GM12878 (cell line): ENCODE measurements at regions not wholly inside any gene's neighbourhood (a gene's known extent, or its start where the extent isn't known, plus 50 kb on each side); places are given as distances from the start of the nearest gene placed in this dataset.

ENCODE experiments used
- ATAC-seq: fragments of 200-7000 bp; cut with Tn5 transposase; 3 replicates; pipeline ENCODE4 v1.9.1; 2020; ENCODE audit warnings: mild to moderate bottlenecking, moderate library complexity
- BruUV-seq: library from RNA; stranded (reverse); fragments of 400-500 nt; replicated peaks from 2 replicates; lab custom pipeline; 2021; lab: Mats Ljungman, UMichigan
- CTCF ChIA-PET: fragments of 300-600 bp; sonication (Branson Sonifier 250); formaldehyde crosslinking; extraction: SDS; loops from one replicate; lab custom pipeline; 2021; ENCODE audit warnings: inconsistent platforms; lab: Yijun Ruan, JAX
- POLR2A ChIA-PET: fragments of 350-600 bp; formaldehyde crosslinking; extraction: SDS; loops from one replicate; lab custom pipeline; 2021; ENCODE audit warnings: inconsistent platforms; lab: Charles Lee
- RAD21 ChIA-PET: fragments of 300-600 bp; sonication (Branson Sonifier 250); formaldehyde crosslinking; loops from one replicate; lab custom pipeline; 2023; ENCODE audit warnings: antibody characterized with exemption; ENCODE audit not compliant: unreplicated experiment; lab: Charles Lee
- SMC1A ChIA-PET: fragments of 300-600 bp; sonication (Branson Sonifier 250); formaldehyde crosslinking; loops from one replicate; lab custom pipeline; 2023; ENCODE audit not compliant: unreplicated experiment, uncharacterized antibody; lab: Charles Lee
- DNase-seq: peaks from one replicate; pipeline ENCODE4 v3.0.0-alpha.2; 2011; ENCODE audit warnings: low read depth, low spot score
- FAIRE-seq: peaks from 3 replicates; lab custom pipeline; 2011; peaks lifted over from hg19 to GRCh38; lab: Jason Lieb, UNC
- H2AFZ ChIP-seq: 2 replicates; pipeline ENCODE4 v1.6.0; 2011; ENCODE audit warnings: low read depth, low read length, control low read depth; ENCODE audit not compliant: control insufficient read depth
- H3K27ac ChIP-seq: 2 replicates; pipeline ENCODE4 v1.5.1; 2011; ENCODE audit warnings: control low read depth; ENCODE audit not compliant: control insufficient read depth, insufficient read depth
- H3K27me3 ChIP-seq, 2 experiments: replicated peaks in 1 of 2; 2 replicates each; pipeline versions ENCODE4 v1.6.0 to v1.6.1; 2011; ENCODE audit warnings: low read length in 1 of 2; ENCODE audit not compliant: control insufficient read depth in 2 of 2, insufficient read depth in 2 of 2
- H3K36me3 ChIP-seq, 2 experiments: 2 replicates each; pipeline ENCODE4 v1.5.1; 2011; ENCODE audit warnings: low read length in 1 of 2; ENCODE audit not compliant: control insufficient read depth in 2 of 2, insufficient read depth in 2 of 2
- H3K4me1 ChIP-seq: 2 replicates; pipeline ENCODE4 v1.6.1; 2011; ENCODE audit warnings: mild to moderate bottlenecking, low read length, moderate library complexity, mixed read lengths; ENCODE audit not compliant: control insufficient read depth, insufficient read depth
- H3K4me2 ChIP-seq: 2 replicates; pipeline ENCODE4 v1.6.0; 2011; ENCODE audit warnings: control low read depth; ENCODE audit not compliant: control insufficient read depth, insufficient read depth
- H3K4me3 ChIP-seq: fragments of 200-600 bp; sonication (generic); 2 replicates; pipeline ENCODE4 v1.5.1; 2016
- H3K79me2 ChIP-seq: 2 replicates; pipeline ENCODE4 v1.6.0; 2011; ENCODE audit warnings: low read length; ENCODE audit not compliant: control insufficient read depth, insufficient read depth
- H3K9ac ChIP-seq: 2 replicates; pipeline ENCODE4 v1.8.0; 2011; ENCODE audit warnings: low read length, control low read depth, mixed read lengths; ENCODE audit not compliant: control insufficient read depth, insufficient read depth
- H3K9me3 ChIP-seq: replicated peaks from 3 replicates; pipeline ENCODE4 v1.5.1; 2011; ENCODE audit warnings: mild to moderate bottlenecking, low read length; ENCODE audit not compliant: control insufficient read depth, insufficient read depth
- H4K20me1 ChIP-seq: 2 replicates; pipeline ENCODE4 v1.6.0; 2011; ENCODE audit not compliant: control insufficient read depth, insufficient read depth
- ATF3 ChIP-seq: IDR thresholded peaks from 2 replicates; pipeline ENCODE4 v1.6.1; 2011; ENCODE audit warnings: low read depth, mild to moderate bottlenecking, low read length, moderate library complexity, borderline replicate concordance; ENCODE audit errors: extremely low read depth
- ATF7 ChIP-seq: fragments of 450-650 bp; IDR thresholded peaks from 2 replicates; pipeline ENCODE4 v1.6.1; 2016; ENCODE audit warnings: low read depth, mild to moderate bottlenecking
- CBX3 ChIP-seq: fragments of 200-600 bp; sonication (generic); IDR thresholded peaks from 2 replicates; pipeline ENCODE4 v1.6.1; 2016; ENCODE audit warnings: low read depth, borderline replicate concordance
- CHD1 ChIP-seq: IDR thresholded peaks from 2 replicates; pipeline ENCODE4 v1.6.1; 2012; ENCODE audit warnings: low read depth, low read length, improper control_type of control experiment
- E4F1 ChIP-seq: fragments of 450-650 bp; IDR thresholded peaks from 2 replicates; pipeline ENCODE4 v1.6.1; 2018; ENCODE audit warnings: borderline replicate concordance, mild to moderate bottlenecking; ENCODE audit not compliant: partially characterized antibody
- GATAD2B ChIP-seq: fragments of 450-650 bp; conservative IDR thresholded peaks from 2 replicates; pipeline ENCODE4 v1.6.1; 2017; ENCODE audit warnings: low read depth, mild to moderate bottlenecking, moderate library complexity
- HCFC1 ChIP-seq: fragments of 150-350 bp; IDR thresholded peaks from 2 replicates; pipeline ENCODE4 v1.6.1; 2014; ENCODE audit warnings: low read length
- HDAC6 ChIP-seq: fragments of 200-600 bp; sonication (generic); IDR thresholded peaks from one replicate; pipeline ENCODE4 v1.8.0; 2017; ENCODE audit warnings: antibody characterized with exemption; ENCODE audit not compliant: unreplicated experiment
- IKZF1 ChIP-seq: fragments of 450-650 bp; conservative IDR thresholded peaks from 2 replicates; pipeline ENCODE4 v1.6.1; 2017; ENCODE audit warnings: antibody characterized with exemption, mild to moderate bottlenecking
- IKZF2 ChIP-seq, 2 experiments: fragments of 450-650 bp; IDR thresholded peaks; 2 replicates each; pipeline ENCODE4 v1.6.1; 2017; ENCODE audit warnings: mild to moderate bottlenecking in 2 of 2, moderate library complexity in 2 of 2
- IRF4 ChIP-seq: IDR thresholded peaks from 2 replicates; pipeline ENCODE4 v1.6.1; 2011; ENCODE audit warnings: low read depth, low read length
- JUND ChIP-seq: IDR thresholded peaks from 2 replicates; pipeline ENCODE4 v1.6.1; 2012; ENCODE audit warnings: low read depth, mild to moderate bottlenecking, low read length, improper control_type of control experiment, moderate library complexity
- NFYB ChIP-seq: IDR thresholded peaks from 2 replicates; pipeline ENCODE4 v1.6.1; 2011; ENCODE audit warnings: low read depth, mild to moderate bottlenecking, low read length, improper control_type of control experiment, moderate library complexity; ENCODE audit not compliant: insufficient read depth
- POLR2AphosphoS5 ChIP-seq: IDR thresholded peaks from 2 replicates; pipeline ENCODE4 v1.6.1; 2011; ENCODE audit warnings: mild to moderate bottlenecking, low read length, inconsistent platforms
- RELA ChIP-seq: fragments of 450-650 bp; IDR thresholded peaks from 2 replicates; pipeline ENCODE4 v1.8.0; 2014; ENCODE audit warnings: borderline replicate concordance; ENCODE audit not compliant: partially characterized antibody
- RUNX3 ChIP-seq: IDR thresholded peaks from 2 replicates; pipeline ENCODE4 v1.6.1; 2012; ENCODE audit warnings: low read length, inconsistent platforms
- WGBS: methylation state at CpG from one replicate; pipeline ENCODE4 v1.1.6; 2016; ENCODE audit warnings: low lambda C conversion rate; ENCODE audit not compliant: insufficient replicate concordance, insufficient coverage; ENCODE audit errors: missing lambda C conversion rate; 5-methylcytosine and 5-hydroxymethylcytosine counted together
- in situ Hi-C: fragments of 300-500 bp; cut with MboI; formaldehyde crosslinking; loops from 9 replicates; pipeline ENCODE4 v1.14.3; 2018; ENCODE audit warnings: mixed read lengths
- intact Hi-C: fragments of 100-400 bp; cut with micrococcal nuclease; formaldehyde crosslinking; loops from one replicate; pipeline ENCODE4 v1.14.2; 2022; ENCODE audit not compliant: unreplicated experiment
- TF ChIP-seq, protein P1 (sequence below): fragments of 450-650 bp; IDR thresholded peaks from 2 replicates; pipeline ENCODE4 v1.6.1; 2014; ENCODE audit warnings: mild to moderate bottlenecking

DNA sequence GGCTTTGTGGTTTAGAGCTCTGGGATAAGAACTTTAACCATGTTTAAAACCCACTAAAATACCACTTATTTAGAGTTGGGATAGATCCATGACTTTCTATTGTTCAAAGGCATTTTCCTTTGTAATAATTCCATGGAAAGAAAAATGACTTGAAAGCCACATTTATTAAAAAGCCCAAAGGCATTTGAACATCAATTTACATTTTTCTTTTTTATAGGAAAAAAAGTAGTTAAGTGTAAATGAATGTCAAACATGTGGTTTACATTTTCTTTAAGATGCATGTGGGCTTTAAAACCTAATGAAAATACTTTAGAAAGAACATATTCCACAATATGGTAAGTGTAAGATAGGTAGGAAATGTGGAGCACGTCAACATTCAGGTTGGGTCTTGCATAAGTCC is 443.2 kb downstream of the TOX3 start:
- SMC1A ChIA-PET: no interaction called here
- Histone ChIP-seq H2AFZ (no peak overlapping the region), H3K36me3 (no peaks in the 10 kb centered on the region), H3K4me3 (no peak overlapping the region), H3K79me2 (no peaks in the 10 kb centered on the region), H3K4me2 (no peak overlapping the region), H3K9me3 (no peaks in the 10 kb centered on the region), H3K4me1 (no peaks in the 10 kb centered on the region), H3K27me3 (no peaks in the 10 kb centered on the region), H4K20me1 (no peaks in the 10 kb centered on the region), H3K9ac (no peak overlapping the region), H3K27ac (no peak overlapping the region)
- POLR2A ChIA-PET: no interaction called here
- in situ Hi-C loops (no loop called here), intact Hi-C loops (no loop called here)
- CTCF ChIA-PET: no interaction called here
- no peak for ATAC-seq
- WGBS: 4% methylated on average over 1 of the region's 1 CpG
- RAD21 ChIA-PET: no interaction called here
- no TSS peak for BruUV-seq
- DNase-seq: no peak
- FAIRE-seq: no peak
- no peak for TF ChIP-seq CBX3
- no peak for TF ChIP-seq HCFC1
- TF ChIP-seq HDAC6: no peak
- no peak for TF ChIP-seq NFYB

DNA sequence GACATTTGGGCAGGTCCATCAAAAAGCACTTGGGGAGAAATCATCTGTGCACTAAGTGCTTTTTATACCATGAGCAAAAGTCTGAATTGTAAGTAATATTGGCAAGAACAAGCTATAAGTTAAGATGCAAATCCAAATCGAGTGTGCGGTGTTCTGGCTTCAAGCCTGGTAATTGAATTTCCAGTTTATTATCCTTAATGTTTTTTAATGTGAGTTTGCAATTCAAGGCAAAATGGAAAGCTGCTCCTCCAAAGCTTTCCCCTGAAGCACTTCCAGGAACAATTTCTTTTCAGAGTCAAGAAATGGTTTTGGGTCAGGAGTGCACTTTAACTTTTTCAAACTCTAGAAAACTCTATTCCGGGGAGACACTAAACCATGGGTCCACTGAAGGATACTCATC is 445.7 kb downstream of the TOX3 start:
- Histone ChIP-seq H3K36me3 (no peaks in the 10 kb centered on the region), H2AFZ (no peak overlapping the region), H3K9ac (no peak overlapping the region), H3K79me2 (no peaks in the 10 kb centered on the region), H3K27ac (no peak overlapping the region), H3K4me2 (no peak overlapping the region), H3K4me3 (no peak overlapping the region), H3K4me1 (no peaks in the 10 kb centered on the region), H3K27me3 (no peaks in the 10 kb centered on the region), H4K20me1 (no peaks in the 10 kb centered on the region), H3K9me3 (no peaks in the 10 kb centered on the region)
- intact Hi-C loops (no loop called here), in situ Hi-C loops (no loop called here)
- DNase-seq (no peak), ATAC-seq (no peak), FAIRE-seq (no peak)
- CTCF ChIA-PET: no interaction called here
- TF ChIP-seq ATF7 (no peak), POLR2AphosphoS5 (no peak), RELA (no peak), IKZF2 (IDR thresholded peaks at IDR 0.05) (no peak), RUNX3 (no peak), E4F1 (no peak), IRF4 (no peak), ATF3 (no peak), GATAD2B (no peak), CHD1 (no peak), IKZF1 (no peak), JUND (no peak)
- TF ChIP-seq, protein P1, sequence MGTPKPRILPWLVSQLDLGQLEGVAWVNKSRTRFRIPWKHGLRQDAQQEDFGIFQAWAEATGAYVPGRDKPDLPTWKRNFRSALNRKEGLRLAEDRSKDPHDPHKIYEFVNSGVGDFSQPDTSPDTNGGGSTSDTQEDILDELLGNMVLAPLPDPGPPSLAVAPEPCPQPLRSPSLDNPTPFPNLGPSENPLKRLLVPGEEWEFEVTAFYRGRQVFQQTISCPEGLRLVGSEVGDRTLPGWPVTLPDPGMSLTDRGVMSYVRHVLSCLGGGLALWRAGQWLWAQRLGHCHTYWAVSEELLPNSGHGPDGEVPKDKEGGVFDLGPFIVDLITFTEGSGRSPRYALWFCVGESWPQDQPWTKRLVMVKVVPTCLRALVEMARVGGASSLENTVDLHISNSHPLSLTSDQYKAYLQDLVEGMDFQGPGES: no peak
- 61% methylated on average over 3 of the region's 3 CpGs for WGBS
- no TSS peak for BruUV-seq
- POLR2A ChIA-PET: no interaction called here
- SMC1A ChIA-PET: interaction anchor here (0.7 kb wide), 1 partner anchor 729 kb away, joined by 3 read pairs; no protein-coding TSS in a partner anchor
- RAD21 ChIA-PET: no interaction called here
